Glutamatergic neuron (in vitro differentiated cells): ENCODE measurements at regions not wholly inside any gene's neighbourhood (a gene's known extent, or its start where the extent isn't known, plus 50 kb on each side); places are given as distances from the start of the nearest gene placed in this dataset.

Experiments used
- DNase-seq: peaks from one replicate; pipeline ENCODE4 v3.0.0; 2022
- H3K27ac Mint-ChIP-seq: one replicate; pipeline ENCODE4 v1.8.0; 2020; ENCODE audit warnings: mild to moderate bottlenecking, mixed read lengths, inconsistent platforms; ENCODE audit not compliant: unreplicated experiment
- H3K27me3 Mint-ChIP-seq: one replicate; pipeline ENCODE4 v1.8.0; 2020; ENCODE audit warnings: mild to moderate bottlenecking, moderate library complexity, mixed read lengths, inconsistent platforms; ENCODE audit not compliant: unreplicated experiment
- H3K36me3 Mint-ChIP-seq: one replicate; pipeline ENCODE4 v1.8.0; 2020; ENCODE audit warnings: mild to moderate bottlenecking, mixed read lengths, inconsistent platforms; ENCODE audit not compliant: unreplicated experiment
- H3K4me1 Mint-ChIP-seq: one replicate; pipeline ENCODE4 v1.8.0; 2020; ENCODE audit warnings: mild to moderate bottlenecking, low read depth, mixed read lengths, inconsistent platforms; ENCODE audit not compliant: unreplicated experiment
- H3K4me3 Mint-ChIP-seq: one replicate; pipeline ENCODE4 v1.8.0; 2020; ENCODE audit warnings: mild to moderate bottlenecking, mixed read lengths, inconsistent platforms; ENCODE audit not compliant: unreplicated experiment
- H3K9me3 Mint-ChIP-seq: one replicate; pipeline ENCODE4 v1.8.0; 2020; ENCODE audit warnings: mild to moderate bottlenecking, moderate library complexity, mixed read lengths, inconsistent platforms; ENCODE audit not compliant: unreplicated experiment
- TF ChIP-seq, protein P1 (sequence below): fragments of 200-600 bp; sonication (generic); IDR thresholded peaks from one replicate; pipeline ENCODE4 v1.5.0; 2021; ENCODE audit not compliant: partially characterized antibody, unreplicated experiment

DNA sequence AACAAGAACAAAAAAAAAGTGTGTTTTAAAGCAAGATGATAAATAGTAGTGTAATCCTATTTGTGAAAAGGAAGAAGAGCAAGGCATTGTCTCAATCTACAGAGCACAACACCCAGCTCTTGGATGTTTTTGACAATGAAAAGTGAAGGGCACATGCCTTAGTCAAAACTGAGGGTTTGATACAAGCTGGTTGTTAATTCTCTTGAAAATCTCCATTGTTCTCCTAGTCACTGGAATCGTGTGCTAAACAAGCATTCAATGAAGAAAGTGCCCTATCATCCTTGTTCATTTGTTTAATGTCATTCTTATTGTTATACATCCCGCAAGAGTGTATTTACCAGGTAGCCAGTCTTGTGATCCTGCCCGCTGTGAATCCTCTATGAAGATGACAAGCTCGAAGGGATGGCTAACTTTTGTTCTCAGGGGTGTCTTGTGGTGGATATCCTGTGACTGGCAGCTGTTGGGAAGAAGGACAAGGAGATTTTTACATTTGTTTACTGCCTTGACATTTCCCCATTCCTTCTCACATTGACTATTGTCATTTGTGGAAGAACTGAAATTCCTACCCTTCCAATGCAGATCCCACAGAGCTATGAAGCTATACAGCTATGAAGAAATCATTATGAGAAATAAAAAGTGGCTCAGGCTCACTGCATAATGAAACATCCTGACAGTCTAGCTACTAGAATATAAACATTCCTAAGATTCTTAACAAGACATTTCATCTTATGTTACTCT lies 175.9 kb downstream of the VGLL3 start:
- Mint-ChIP-seq H3K9me3 (no peaks in the 10 kb centered on the region), H3K27ac (no peak overlapping the region), H3K36me3 (no peaks in the 10 kb centered on the region), H3K4me3 (no peak overlapping the region), H3K27me3 (no peaks in the 10 kb centered on the region), H3K4me1 (no peaks in the 10 kb centered on the region)
- TF ChIP-seq, protein P1, sequence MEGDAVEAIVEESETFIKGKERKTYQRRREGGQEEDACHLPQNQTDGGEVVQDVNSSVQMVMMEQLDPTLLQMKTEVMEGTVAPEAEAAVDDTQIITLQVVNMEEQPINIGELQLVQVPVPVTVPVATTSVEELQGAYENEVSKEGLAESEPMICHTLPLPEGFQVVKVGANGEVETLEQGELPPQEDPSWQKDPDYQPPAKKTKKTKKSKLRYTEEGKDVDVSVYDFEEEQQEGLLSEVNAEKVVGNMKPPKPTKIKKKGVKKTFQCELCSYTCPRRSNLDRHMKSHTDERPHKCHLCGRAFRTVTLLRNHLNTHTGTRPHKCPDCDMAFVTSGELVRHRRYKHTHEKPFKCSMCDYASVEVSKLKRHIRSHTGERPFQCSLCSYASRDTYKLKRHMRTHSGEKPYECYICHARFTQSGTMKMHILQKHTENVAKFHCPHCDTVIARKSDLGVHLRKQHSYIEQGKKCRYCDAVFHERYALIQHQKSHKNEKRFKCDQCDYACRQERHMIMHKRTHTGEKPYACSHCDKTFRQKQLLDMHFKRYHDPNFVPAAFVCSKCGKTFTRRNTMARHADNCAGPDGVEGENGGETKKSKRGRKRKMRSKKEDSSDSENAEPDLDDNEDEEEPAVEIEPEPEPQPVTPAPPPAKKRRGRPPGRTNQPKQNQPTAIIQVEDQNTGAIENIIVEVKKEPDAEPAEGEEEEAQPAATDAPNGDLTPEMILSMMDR = no peak
- DNase-seq = no peak

GRCh38 chr3:86814321-86814720 lies 176.6 kb downstream of the VGLL3 start:
- Mint-ChIP-seq H3K36me3 (no peaks in the 10 kb centered on the region), H3K27ac (no peak overlapping the region), H3K9me3 (no peaks in the 10 kb centered on the region), H3K4me1 (no peaks in the 10 kb centered on the region), H3K4me3 (no peak overlapping the region), H3K27me3 (no peaks in the 10 kb centered on the region)
- TF ChIP-seq, protein P1 = no peak
- no peak for DNase-seq

- Mint-ChIP-seq H3K4me1 (no peaks in the 10 kb centered on the region), H3K4me3 (no peak overlapping the region), H3K36me3 (peaks cover 6% of the 10 kb centered on the region), H3K27me3 (no peaks in the 10 kb centered on the region), H3K9me3 (peaks cover 2% of the 10 kb centered on the region), H3K27ac (no peak overlapping the region)
- DNase-seq = no peak
- TF ChIP-seq, protein P1 = no peak
Measured at GRCh38 chr3:86801921-86802320, 189.0 kb downstream of the VGLL3 start.

DNA sequence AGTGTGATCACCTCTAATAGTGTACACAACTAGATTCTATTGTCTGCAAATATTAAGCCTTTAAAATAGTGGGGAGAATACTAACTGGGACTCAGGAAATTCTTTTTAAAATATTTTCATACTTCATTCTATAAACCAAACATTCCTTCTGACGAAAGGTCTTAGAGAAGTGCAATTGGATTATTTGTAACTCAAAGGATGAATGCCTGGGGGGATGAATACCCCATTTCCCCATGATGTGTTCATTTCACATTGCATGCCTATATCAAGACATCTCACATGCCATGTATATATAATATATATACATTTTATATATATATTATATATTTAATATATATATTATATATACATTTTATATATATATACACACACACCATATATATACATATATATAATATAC lies 189.9 kb downstream of the VGLL3 start:
- H3K27ac Mint-ChIP-seq = no peak overlapping the region
- peaks cover 2% of the 10 kb centered on the region for H3K9me3 Mint-ChIP-seq
- H3K27me3 Mint-ChIP-seq = no peaks in the 10 kb centered on the region
- peaks cover 6% of the 10 kb centered on the region for H3K36me3 Mint-ChIP-seq
- H3K4me1 Mint-ChIP-seq = no peaks in the 10 kb centered on the region
- DNase-seq = no peak
- no peak overlapping the region for H3K4me3 Mint-ChIP-seq
- TF ChIP-seq, protein P1 = no peak

DNA sequence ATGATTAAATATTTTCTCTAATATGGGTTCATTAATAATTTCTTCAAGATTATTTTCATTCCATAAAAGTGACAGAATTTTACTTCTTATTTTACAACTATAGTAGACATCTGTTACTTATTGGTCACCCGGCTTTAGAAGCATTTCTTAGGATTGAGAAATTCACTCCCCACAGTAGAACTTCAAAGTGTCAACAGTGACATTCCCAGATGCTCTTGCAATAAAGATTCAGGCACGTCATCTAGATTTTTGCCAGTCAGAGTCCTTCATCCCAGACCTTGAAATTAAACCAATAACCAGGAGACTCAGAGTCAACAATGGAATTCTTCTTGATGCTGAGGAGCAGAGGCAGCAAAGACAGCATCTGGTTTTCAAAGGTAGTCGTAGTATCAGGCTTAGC lies 190.8 kb downstream of the VGLL3 start:
- H3K4me1 Mint-ChIP-seq = no peaks in the 10 kb centered on the region
- TF ChIP-seq, protein P1 = no peak
- no peak overlapping the region for H3K27ac Mint-ChIP-seq
- no peak overlapping the region for H3K4me3 Mint-ChIP-seq
- H3K9me3 Mint-ChIP-seq = no peaks in the 10 kb centered on the region
- H3K36me3 Mint-ChIP-seq = no peaks in the 10 kb centered on the region
- no peaks in the 10 kb centered on the region for H3K27me3 Mint-ChIP-seq
- DNase-seq = no peak
